GM12865 (cell line): ENCODE measurements at regions not wholly inside any gene's neighbourhood (a gene's known extent, or its start where the extent isn't known, plus 50 kb on each side); places are given as distances from the start of the nearest gene placed in this dataset.

Source experiments
- DNase-seq: peaks from one replicate; pipeline ENCODE4 v3.0.0; 2010; ENCODE audit warnings: low read depth
- H3K4me3 ChIP-seq: 2 replicates; pipeline ENCODE4 v1.5.1; 2011; ENCODE audit warnings: mild to moderate bottlenecking, low read depth, low read length, control low read depth
- CTCF ChIP-seq: IDR thresholded peaks from 2 replicates; pipeline ENCODE4 v1.5.1; 2011; ENCODE audit warnings: low read length, control low read depth, low read depth, inconsistent platforms; ENCODE audit not compliant: insufficient read depth; ENCODE audit errors: missing control alignments

- H3K4me3 ChIP-seq, result no peak overlapping the region
- TF ChIP-seq CTCF, result no peak
- peak; percentile 54 for DNase-seq
Measured at GRCh38 chr18:54086046-54086802, 138.2 kb downstream of the MBD2 start.

GRCh38 chr18:54080858-54081257, 143.6 kb downstream of the MBD2 start:
- H3K4me3 ChIP-seq, result no peak overlapping the region
- no peak for TF ChIP-seq CTCF

GRCh38 chr18:54076166-54076565, 148.3 kb downstream of the MBD2 start:
- no peak for DNase-seq
- TF ChIP-seq CTCF, result no peak
- no peak overlapping the region for H3K4me3 ChIP-seq

More at GRCh38 chr18:54080858-54081257, 143.6 kb downstream of the MBD2 start:
- no peak for DNase-seq

- no peak overlapping the region for H3K4me3 ChIP-seq
- no peak for DNase-seq
- TF ChIP-seq CTCF, result no peak
Measured at GRCh38 chr18:54075689-54076088, 148.8 kb downstream of the MBD2 start.

GRCh38 chr18:54069729-54070128, 154.7 kb downstream of the MBD2 start:
- no peak for TF ChIP-seq CTCF
- DNase-seq, result no peak
- no peak overlapping the region for H3K4me3 ChIP-seq

- DNase-seq, result no peak
- TF ChIP-seq CTCF, result no peak
- no peak overlapping the region for H3K4me3 ChIP-seq
Measured at GRCh38 chr18:54060343-54061005, 164.0 kb downstream of the MBD2 start.
